Hepatic stellate cell (primary cell): ENCODE measurements at regions not wholly inside any gene's neighbourhood (a gene's known extent, or its start where the extent isn't known, plus 50 kb on each side); places are given as distances from the start of the nearest gene placed in this dataset.

Experiments
- DNase-seq: peaks from one replicate; pipeline ENCODE4 v3.0.0; 2011; ENCODE audit warnings: low spot score

GRCh38 chr4:14883166-14883565 lies 119.1 kb upstream of the CPEB2 start:
- DNase-seq, result no peak

GRCh38 chr4:14883661-14884060 lies 118.6 kb upstream of the CPEB2 start:
- no peak for DNase-seq

- no peak for DNase-seq
Observed at GRCh38 chr4:14887842-14888433, 114.3 kb upstream of the CPEB2 start.

GRCh38 chr4:14888790-14889572 lies 113.3 kb upstream of the CPEB2 start:
- DNase-seq, result no peak

- no peak for DNase-seq
Observed at GRCh38 chr4:14892563-14892962, 109.7 kb upstream of the CPEB2 start.

GRCh38 chr4:14893713-14894112 lies 108.6 kb upstream of the CPEB2 start:
- no peak for DNase-seq

GRCh38 chr4:14894392-14895292 lies 107.6 kb upstream of the CPEB2 start:
- no peak for DNase-seq

- DNase-seq, result no peak
Observed at GRCh38 chr4:14896656-14897175, 105.6 kb upstream of the CPEB2 start.

GRCh38 chr4:14897217-14897616 lies 105.1 kb upstream of the CPEB2 start:
- DNase-seq, result no peak

- no peak for DNase-seq
Observed at GRCh38 chr4:14898989-14899388, 103.3 kb upstream of the CPEB2 start.

GRCh38 chr4:14902342-14902741 lies 99.9 kb upstream of the CPEB2 start:
- no peak for DNase-seq

GRCh38 chr4:14903321-14903720 lies 99.0 kb upstream of the CPEB2 start:
- DNase-seq, result no peak

- DNase-seq, result no peak
Observed at GRCh38 chr4:14906805-14907204, 95.5 kb upstream of the CPEB2 start.

GRCh38 chr4:14908635-14909034 lies 93.6 kb upstream of the CPEB2 start:
- DNase-seq, result no peak

GRCh38 chr4:14910411-14910810 lies 91.9 kb upstream of the CPEB2 start:
- DNase-seq, result no peak

- DNase-seq, result no peak
Observed at GRCh38 chr4:14912426-14912825, 89.9 kb upstream of the CPEB2 start.

GRCh38 chr4:14915018-14915417 lies 87.3 kb upstream of the CPEB2 start:
- DNase-seq, result no peak

GRCh38 chr4:14916554-14917297 lies 85.6 kb upstream of the CPEB2 start:
- DNase-seq, result peak; percentile 19

- DNase-seq, result no peak
Observed at GRCh38 chr4:14917298-14917633, 85.0 kb upstream of the CPEB2 start.

GRCh38 chr4:14918336-14918735 lies 83.9 kb upstream of the CPEB2 start:
- no peak for DNase-seq

- DNase-seq, result no peak
Observed at GRCh38 chr4:14919785-14920184, 82.5 kb upstream of the CPEB2 start.

GRCh38 chr4:14920237-14920636 lies 82.0 kb upstream of the CPEB2 start:
- no peak for DNase-seq
